ENCODE measurements at regions not wholly inside any gene's neighbourhood (a gene's known extent, or its start where the extent isn't known, plus 50 kb on each side); places are given as distances from the start of the nearest gene placed in this dataset.

DNA sequence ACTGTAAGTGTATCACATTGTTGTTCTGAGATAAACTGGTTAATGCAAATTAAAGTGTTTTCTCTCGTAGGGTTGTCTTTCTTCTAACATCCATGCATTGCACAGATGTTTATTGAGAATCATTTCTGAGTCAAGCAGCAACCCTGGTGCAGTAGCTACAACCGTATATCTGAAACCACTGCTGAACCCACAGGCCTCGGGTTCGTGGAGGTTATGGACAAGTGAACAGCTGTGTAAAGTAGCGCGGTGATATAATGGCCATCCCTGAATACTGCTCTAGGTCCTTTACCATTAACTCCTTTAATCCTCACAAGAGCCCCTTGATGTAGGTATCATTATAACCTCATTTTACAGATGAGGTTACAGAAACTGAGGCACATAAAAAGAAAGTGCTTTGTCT is 486.1 kb upstream of the TMEM132C start:
- TF ChIP-seq EZH2 (IDR thresholded peaks at IDR 0.05; ENCODE audit: low read depth): no peak
- TF ChIP-seq, protein P1, sequence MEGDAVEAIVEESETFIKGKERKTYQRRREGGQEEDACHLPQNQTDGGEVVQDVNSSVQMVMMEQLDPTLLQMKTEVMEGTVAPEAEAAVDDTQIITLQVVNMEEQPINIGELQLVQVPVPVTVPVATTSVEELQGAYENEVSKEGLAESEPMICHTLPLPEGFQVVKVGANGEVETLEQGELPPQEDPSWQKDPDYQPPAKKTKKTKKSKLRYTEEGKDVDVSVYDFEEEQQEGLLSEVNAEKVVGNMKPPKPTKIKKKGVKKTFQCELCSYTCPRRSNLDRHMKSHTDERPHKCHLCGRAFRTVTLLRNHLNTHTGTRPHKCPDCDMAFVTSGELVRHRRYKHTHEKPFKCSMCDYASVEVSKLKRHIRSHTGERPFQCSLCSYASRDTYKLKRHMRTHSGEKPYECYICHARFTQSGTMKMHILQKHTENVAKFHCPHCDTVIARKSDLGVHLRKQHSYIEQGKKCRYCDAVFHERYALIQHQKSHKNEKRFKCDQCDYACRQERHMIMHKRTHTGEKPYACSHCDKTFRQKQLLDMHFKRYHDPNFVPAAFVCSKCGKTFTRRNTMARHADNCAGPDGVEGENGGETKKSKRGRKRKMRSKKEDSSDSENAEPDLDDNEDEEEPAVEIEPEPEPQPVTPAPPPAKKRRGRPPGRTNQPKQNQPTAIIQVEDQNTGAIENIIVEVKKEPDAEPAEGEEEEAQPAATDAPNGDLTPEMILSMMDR (conservative IDR thresholded peaks at IDR 0.05): no peak
